ENCODE measurements at regions not wholly inside any gene's neighbourhood (a gene's known extent, or its start where the extent isn't known, plus 50 kb on each side); places are given as distances from the start of the nearest gene placed in this dataset.

DNA sequence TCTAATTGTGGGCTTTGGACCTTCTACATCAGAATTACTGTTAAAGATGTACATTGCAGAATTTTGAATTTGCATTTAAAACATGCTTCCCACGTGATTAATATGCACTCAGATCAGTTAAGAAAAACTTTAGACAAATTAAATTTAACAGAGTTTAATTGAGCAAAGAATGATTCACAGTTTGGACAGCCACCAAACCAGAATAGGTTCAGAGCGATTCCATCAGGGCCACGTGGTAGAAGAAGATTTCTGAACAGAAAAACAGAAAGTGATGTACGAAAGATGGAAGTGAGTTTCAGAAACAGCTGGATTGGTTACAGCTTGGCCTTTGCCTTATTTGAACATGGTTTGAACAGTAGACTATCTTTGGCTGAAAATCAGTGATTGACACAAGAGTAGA, 704.2 kb upstream of the MAP3K7 start:
- Histone ChIP-seq H3K4me3 (ENCODE audit: low read depth, low read length) (no peak overlapping the region), H3K27me3 (replicated peaks) (no peaks in the 10 kb centered on the region), H3K36me3 (replicated peaks) (no peaks in the 10 kb centered on the region), H3K27ac (no peak overlapping the region)
- TF ChIP-seq CTCF (IDR thresholded peaks at IDR 0.05; ENCODE audit: low read depth, low read length, missing control alignments) = no peak
- DNase-seq = no peak
- in situ Hi-C loops (cut with HindIII; ENCODE audit: low pct_ligation_motif_present, low sequenced_read_pairs) = no loop called here

- in situ Hi-C loops (cut with HindIII; ENCODE audit: low pct_ligation_motif_present, low sequenced_read_pairs) = no loop called here
- no peak for DNase-seq
- H3K4me3 ChIP-seq (ENCODE audit: low read depth, low read length) = no peak overlapping the region
- H3K36me3 ChIP-seq (replicated peaks) = no peaks in the 10 kb centered on the region
- H3K27me3 ChIP-seq (replicated peaks) = no peaks in the 10 kb centered on the region
- H3K27ac ChIP-seq = no peak overlapping the region
- no peak for TF ChIP-seq CTCF (IDR thresholded peaks at IDR 0.05; ENCODE audit: low read depth, low read length, missing control alignments)
These were observed 701.9 kb upstream of the MAP3K7 start for GRCh38 chr6:91288741-91289140.

GRCh38 chr6:91281901-91282300, 695.0 kb upstream of the MAP3K7 start:
- no peaks in the 10 kb centered on the region for H3K27me3 ChIP-seq (replicated peaks)
- TF ChIP-seq CTCF (IDR thresholded peaks at IDR 0.05; ENCODE audit: low read depth, low read length, missing control alignments) = no peak
- no peak overlapping the region for H3K4me3 ChIP-seq (ENCODE audit: low read depth, low read length)
- in situ Hi-C loops (cut with HindIII; ENCODE audit: low pct_ligation_motif_present, low sequenced_read_pairs) = no loop called here
- no peaks in the 10 kb centered on the region for H3K36me3 ChIP-seq (replicated peaks)
- DNase-seq = peak; percentile 12
- H3K27ac ChIP-seq = no peak overlapping the region

GRCh38 chr6:91280494-91280830, 693.6 kb upstream of the MAP3K7 start:
- H3K27ac ChIP-seq = no peak overlapping the region
- in situ Hi-C loops (cut with HindIII; ENCODE audit: low pct_ligation_motif_present, low sequenced_read_pairs) = no loop called here
- H3K36me3 ChIP-seq (replicated peaks) = no peaks in the 10 kb centered on the region
- H3K27me3 ChIP-seq (replicated peaks) = no peaks in the 10 kb centered on the region
- H3K4me3 ChIP-seq (ENCODE audit: low read depth, low read length) = no peak overlapping the region
- no peak for TF ChIP-seq CTCF (IDR thresholded peaks at IDR 0.05; ENCODE audit: low read depth, low read length, missing control alignments)
- DNase-seq = no peak

- Histone ChIP-seq H3K4me3 (ENCODE audit: low read depth, low read length) (no peak overlapping the region), H3K27me3 (replicated peaks) (no peaks in the 10 kb centered on the region)
- in situ Hi-C loops (cut with HindIII; ENCODE audit: low pct_ligation_motif_present, low sequenced_read_pairs) = no loop called here
These were observed 693.0 kb upstream of the MAP3K7 start for GRCh38 chr6:91279740-91280493.

More at GRCh38 chr6:91279740-91280493, 693.0 kb upstream of the MAP3K7 start:
- DNase-seq = no peak
- H3K36me3 ChIP-seq (replicated peaks) = no peaks in the 10 kb centered on the region
- no peak overlapping the region for H3K27ac ChIP-seq
- TF ChIP-seq CTCF (IDR thresholded peaks at IDR 0.05; ENCODE audit: low read depth, low read length, missing control alignments) = no peak

Measured in brain microvascular endothelial cell (primary cell).